ENCODE measurements at regions not wholly inside any gene's neighbourhood (a gene's known extent, or its start where the extent isn't known, plus 50 kb on each side); places are given as distances from the start of the nearest gene placed in this dataset.

DNA sequence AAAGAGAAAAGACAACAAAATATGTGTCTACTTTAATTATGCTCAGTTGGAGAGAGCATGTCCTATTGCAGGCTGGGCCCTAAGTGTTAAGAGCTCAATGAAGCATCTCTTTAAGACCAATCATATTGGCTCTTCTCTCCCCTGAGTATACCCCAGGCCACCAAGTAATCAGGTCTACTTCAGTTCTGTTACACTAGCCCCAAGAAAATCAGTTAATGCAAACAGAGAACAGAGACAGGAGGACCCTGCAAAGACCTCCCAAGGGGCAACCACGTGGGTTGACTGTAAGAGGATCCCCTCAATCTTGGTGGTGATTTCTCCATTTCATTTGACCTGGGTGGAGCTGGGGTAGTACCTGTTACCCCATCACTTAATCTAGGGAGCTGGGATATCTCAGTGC is 451.0 kb upstream of the ZNF507 start:
- TF ChIP-seq, protein P1, sequence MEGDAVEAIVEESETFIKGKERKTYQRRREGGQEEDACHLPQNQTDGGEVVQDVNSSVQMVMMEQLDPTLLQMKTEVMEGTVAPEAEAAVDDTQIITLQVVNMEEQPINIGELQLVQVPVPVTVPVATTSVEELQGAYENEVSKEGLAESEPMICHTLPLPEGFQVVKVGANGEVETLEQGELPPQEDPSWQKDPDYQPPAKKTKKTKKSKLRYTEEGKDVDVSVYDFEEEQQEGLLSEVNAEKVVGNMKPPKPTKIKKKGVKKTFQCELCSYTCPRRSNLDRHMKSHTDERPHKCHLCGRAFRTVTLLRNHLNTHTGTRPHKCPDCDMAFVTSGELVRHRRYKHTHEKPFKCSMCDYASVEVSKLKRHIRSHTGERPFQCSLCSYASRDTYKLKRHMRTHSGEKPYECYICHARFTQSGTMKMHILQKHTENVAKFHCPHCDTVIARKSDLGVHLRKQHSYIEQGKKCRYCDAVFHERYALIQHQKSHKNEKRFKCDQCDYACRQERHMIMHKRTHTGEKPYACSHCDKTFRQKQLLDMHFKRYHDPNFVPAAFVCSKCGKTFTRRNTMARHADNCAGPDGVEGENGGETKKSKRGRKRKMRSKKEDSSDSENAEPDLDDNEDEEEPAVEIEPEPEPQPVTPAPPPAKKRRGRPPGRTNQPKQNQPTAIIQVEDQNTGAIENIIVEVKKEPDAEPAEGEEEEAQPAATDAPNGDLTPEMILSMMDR (IDR thresholded peaks at IDR 0.05; ENCODE audit: poor library complexity): no peak
- TF ChIP-seq EZH2 (IDR thresholded peaks at IDR 0.05; ENCODE audit: borderline replicate concordance) (no peak), EZH2phosphoT487 (IDR thresholded peaks at IDR 0.05; ENCODE audit: low read depth, severe bottlenecking, unreplicated experiment) (no peak)
